Activated naive CD8-positive, alpha-beta T cell treated with anti-CD3 and anti-CD28 coated beads for 36 hours (primary cell): ENCODE measurements at regions not wholly inside any gene's neighbourhood (a gene's known extent, or its start where the extent isn't known, plus 50 kb on each side); places are given as distances from the start of the nearest gene placed in this dataset.
"Not testable (repeated sequence)": the region's sequence is repeated elsewhere in the genome, so short reads cannot be mapped to it uniquely, and the experiment has no call there.

Source experiments
- DNase-seq: peaks from one replicate; pipeline ENCODE4 v3.0.0; 2021
- H3K27ac Mint-ChIP-seq: one replicate; pipeline ENCODE4 v1.8.0; 2022; ENCODE audit warnings: mild to moderate bottlenecking, moderate library complexity, mixed read lengths
- H3K27me3 Mint-ChIP-seq: one replicate; pipeline ENCODE4 v1.8.0; 2022; ENCODE audit warnings: mild to moderate bottlenecking, mixed read lengths
- H3K36me3 Mint-ChIP-seq: one replicate; pipeline ENCODE4 v1.8.0; 2021; ENCODE audit warnings: mild to moderate bottlenecking, mixed read lengths
- H3K4me1 Mint-ChIP-seq: one replicate; pipeline ENCODE4 v1.8.0; 2021; ENCODE audit warnings: mixed read lengths
- H3K4me3 Mint-ChIP-seq: one replicate; pipeline ENCODE4 v1.8.0; 2022; ENCODE audit warnings: mild to moderate bottlenecking, moderate library complexity, mixed read lengths
- H3K9me3 Mint-ChIP-seq: one replicate; pipeline ENCODE4 v1.8.0; 2022; ENCODE audit warnings: mixed read lengths

DNA sequence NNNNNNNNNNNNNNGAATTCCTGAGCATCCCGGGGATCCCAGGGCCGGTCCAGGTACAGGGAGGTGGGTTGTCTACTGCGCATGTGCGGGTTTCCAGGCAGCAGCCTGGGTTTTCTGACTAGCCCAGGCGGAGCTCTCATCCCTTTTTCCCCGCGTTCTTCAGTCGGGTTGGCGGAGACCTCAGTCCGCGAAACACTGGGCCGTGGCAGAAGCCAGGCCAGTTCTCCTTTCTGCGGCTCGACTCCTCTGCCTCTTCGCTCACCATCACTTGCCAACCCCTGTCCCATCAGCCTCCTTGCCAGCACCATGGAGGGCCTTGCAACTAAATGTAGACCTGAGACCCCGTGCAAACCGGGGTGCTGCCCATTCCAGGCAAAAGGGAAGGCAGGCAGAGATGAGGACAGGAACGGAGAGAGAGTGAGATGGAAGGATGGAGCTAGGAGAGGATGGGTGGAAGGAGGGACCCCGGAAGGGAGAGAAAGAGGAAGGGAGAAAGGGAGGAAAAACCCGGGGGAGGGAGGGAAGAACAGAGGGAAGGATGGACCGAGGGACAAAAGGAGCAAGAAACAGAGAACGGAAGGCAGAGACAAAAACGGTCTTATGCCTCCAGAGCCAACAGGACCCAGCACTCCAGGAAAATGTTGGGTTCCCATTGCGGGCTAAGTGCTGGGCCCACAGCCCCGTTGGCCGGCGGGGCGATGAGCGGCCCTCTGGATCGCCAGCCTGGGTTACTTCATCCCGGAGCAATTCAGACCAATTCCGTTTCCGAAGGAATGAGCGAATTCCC lies 445.4 kb upstream of the DEFB115 start:
- DNase-seq, result peak; percentile 10
- peaks cover 18% of the 10 kb centered on the region for H3K27me3 Mint-ChIP-seq
- no peak overlapping the region for H3K27ac Mint-ChIP-seq
- H3K9me3 Mint-ChIP-seq, result peaks cover 10% of the 10 kb centered on the region
- peaks cover 3% of the 10 kb centered on the region for H3K36me3 Mint-ChIP-seq
- H3K4me3 Mint-ChIP-seq, result no peak overlapping the region
- H3K4me1 Mint-ChIP-seq, result no peaks in the 10 kb centered on the region

DNA sequence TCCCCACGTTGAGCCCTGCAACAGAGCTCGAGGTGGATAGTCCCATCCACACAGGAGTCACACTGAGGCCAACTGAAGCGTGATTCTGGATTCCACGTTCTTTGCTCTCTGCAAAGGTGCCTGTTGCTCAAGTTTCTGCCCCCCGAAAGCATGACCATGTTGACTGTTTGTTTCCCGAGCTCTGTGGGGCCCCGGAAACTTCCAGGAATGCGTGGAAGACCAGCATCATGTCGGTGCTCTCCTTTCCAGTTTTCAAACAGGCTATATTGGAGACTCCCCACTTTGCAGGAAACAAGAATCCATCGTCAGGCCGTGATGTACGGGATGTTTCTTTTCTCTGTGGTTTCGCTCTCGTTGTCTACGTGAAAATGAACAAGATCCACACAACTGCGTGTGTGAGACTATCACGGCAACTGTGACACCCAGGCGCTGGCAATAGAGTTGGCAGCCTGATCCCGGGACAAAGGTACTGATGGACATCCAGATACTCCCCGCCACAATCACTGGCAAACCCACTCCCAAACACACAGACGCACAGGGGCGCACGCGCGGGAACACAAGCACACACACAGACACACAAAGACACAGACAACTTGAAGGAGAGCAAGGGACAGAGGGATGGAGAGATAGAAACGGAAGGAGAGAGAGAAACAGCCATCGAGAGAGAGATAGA lies 444.6 kb upstream of the DEFB115 start:
- Mint-ChIP-seq H3K27me3 (peaks cover 18% of the 10 kb centered on the region), H3K4me1 (no peaks in the 10 kb centered on the region), H3K27ac (no peak overlapping the region), H3K36me3 (peaks cover 3% of the 10 kb centered on the region), H3K4me3 (no peak overlapping the region), H3K9me3 (peaks cover 10% of the 10 kb centered on the region)
- no peak for DNase-seq

DNA sequence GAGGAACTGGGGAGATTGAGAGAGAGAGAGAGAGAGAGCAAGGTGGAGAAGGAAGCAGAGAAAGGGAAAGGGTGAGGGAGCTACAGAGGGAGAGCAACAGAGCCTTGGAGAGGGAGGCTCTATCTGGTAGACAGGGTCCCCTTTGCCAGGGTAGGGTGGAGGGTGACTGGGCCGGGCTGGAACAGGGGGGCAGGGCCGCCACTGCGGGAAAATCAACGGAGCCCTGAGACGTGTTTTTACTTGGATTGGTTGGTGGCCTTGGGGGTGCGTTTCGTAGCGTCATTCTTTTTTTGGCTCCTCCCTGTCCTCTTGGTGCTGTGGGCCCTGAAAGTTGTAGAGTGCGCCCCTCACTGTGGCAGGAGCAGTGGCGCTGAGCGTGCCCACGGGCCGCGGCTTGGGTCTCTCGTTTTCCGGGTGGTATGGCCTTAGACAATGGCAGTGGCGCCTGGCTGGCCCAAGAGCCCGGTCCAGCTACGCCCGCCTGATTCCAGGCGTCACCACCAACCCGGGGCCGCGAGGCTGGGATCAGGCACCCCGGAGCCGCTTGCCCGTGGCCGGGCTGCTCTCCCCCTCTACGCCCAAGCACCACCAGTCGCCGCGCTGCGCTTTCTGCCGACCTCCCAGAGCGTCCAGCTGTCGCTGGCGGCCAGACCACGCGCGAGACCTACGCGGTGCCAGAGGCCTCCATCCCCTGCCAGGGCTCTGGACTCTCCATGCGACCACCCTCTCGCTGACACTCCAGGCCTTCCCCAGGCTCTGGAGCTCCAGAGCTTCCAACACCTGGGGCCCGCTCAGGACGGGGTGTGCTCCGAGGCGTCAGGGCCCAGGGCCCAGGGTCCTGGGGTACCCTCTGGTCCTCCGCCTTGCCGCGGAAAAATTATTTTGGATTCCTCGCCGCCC lies 443.8 kb upstream of the DEFB115 start:
- not testable (repeated sequence) for H3K36me3 Mint-ChIP-seq, H3K4me3 Mint-ChIP-seq, DNase-seq, H3K4me1 Mint-ChIP-seq, H3K27ac Mint-ChIP-seq
- peaks cover 18% of the 10 kb centered on the region for H3K27me3 Mint-ChIP-seq
- H3K9me3 Mint-ChIP-seq, result peaks cover 10% of the 10 kb centered on the region

DNA sequence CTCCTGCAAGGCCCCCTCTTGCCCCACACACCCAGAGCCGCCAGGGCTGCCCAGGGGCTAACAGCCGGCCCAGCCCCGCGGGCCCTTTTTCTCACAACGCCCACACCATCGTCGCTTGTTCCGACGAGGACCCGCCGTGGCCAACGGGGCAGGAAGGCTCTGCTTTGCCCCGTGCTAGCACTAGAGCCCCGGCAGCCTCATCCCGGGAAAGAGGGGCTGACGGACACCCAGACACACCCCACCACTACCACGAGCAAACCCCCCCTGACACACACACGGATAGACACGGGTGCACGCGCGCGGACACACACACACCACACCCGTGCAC lies 443.2 kb upstream of the DEFB115 start:
- H3K27ac Mint-ChIP-seq, H3K4me3 Mint-ChIP-seq, H3K4me1 Mint-ChIP-seq, DNase-seq, H3K36me3 Mint-ChIP-seq: not testable (repeated sequence)
- peaks cover 10% of the 10 kb centered on the region for H3K9me3 Mint-ChIP-seq
- peaks cover 18% of the 10 kb centered on the region for H3K27me3 Mint-ChIP-seq

DNA sequence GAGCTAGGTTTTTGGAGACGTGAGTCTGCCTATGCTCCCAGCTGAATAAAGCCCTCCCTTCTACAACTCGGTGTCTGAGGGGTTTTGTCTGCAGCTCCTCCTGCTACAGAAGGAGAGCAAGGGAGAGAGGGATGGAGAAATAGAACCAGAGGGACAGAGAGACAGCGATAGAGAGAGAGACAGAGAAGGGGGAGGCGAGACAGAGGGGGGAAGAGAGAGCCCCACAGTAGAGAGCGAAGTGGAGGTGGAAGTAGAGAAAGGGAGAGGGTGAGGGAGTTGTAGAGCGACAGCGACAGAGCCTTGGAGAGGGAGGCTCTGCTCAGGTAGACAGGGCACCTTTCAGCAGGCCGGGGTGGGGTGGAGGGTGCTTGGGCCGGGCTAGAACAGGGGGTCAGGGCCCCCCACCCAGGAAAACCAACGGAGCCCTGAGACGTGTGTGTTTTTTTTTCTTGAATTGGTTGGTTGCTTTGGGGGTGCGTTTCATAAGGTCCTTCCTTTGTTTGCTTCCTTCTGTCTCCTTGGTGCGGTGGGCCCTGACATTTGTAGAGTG lies 442.4 kb upstream of the DEFB115 start:
- not testable (repeated sequence) for DNase-seq, H3K27ac Mint-ChIP-seq, H3K4me3 Mint-ChIP-seq, H3K4me1 Mint-ChIP-seq, H3K36me3 Mint-ChIP-seq
- peaks cover 18% of the 10 kb centered on the region for H3K27me3 Mint-ChIP-seq
- peaks cover 10% of the 10 kb centered on the region for H3K9me3 Mint-ChIP-seq

DNA sequence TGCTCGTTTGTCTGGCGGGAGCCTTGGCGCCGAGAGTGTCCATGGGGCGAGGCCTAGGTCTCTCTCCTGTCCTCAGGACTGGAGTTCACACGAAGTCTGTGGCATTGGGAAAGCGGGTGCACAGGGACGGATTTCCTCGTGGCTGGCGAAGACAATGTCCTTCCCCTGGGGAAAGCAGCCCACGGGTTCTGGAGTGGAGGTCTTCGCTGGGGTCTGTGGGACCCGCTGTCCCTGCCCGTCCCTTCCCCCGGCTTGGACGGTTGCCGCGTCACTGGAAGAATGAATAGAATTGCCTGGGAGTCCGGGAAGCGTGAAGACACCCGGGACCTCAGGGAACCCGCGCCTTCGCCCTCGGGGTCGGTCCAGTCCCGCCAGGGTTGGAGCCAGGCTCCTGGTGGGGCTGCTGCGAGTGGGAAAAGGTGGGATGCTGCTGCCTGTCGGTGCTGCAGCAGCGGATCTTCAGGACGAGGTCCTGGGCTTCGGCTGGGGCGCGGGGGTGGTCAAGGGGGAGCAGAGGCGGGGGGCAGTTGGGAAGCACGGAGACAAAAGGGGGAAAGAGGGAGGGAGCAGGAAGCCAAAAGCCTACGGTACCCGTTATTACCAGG lies 441.8 kb upstream of the DEFB115 start:
- no peaks in the 10 kb centered on the region for H3K4me1 Mint-ChIP-seq
- H3K4me3 Mint-ChIP-seq, result no peak overlapping the region
- no peak overlapping the region for H3K27ac Mint-ChIP-seq

DNA sequence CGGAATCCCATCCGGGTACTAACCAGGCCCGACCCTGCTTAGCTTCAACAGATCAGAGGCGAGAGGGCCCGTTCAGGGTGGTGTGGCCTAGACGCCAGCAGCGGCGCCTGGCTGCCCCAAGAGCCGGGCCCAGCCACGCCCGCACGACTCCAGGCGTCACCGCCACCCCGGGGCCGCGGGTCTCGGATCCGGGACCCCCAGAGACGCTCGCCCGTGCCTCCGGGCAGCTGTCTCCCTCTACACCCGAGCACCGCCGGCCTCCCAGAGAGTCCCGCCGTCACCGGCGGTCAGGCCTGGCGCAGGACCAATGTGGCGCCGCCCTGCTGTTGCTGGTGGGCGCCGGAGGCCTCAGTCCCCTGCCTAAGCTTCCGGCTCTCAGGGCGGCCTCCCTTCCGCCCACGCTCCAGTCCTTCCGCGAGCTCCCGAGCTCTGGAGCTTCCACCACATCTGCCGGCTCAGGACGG lies 441.2 kb upstream of the DEFB115 start:
- no peak overlapping the region for H3K4me3 Mint-ChIP-seq
- H3K4me1 Mint-ChIP-seq, result no peaks in the 10 kb centered on the region
- no peak overlapping the region for H3K27ac Mint-ChIP-seq
- peaks cover 10% of the 10 kb centered on the region for H3K9me3 Mint-ChIP-seq
- H3K36me3 Mint-ChIP-seq, result peaks cover 3% of the 10 kb centered on the region
- DNase-seq, result peak; percentile 34
- peaks cover 18% of the 10 kb centered on the region for H3K27me3 Mint-ChIP-seq

More for the DNA sequence above, 441.8 kb upstream of the DEFB115 start:
- peaks cover 18% of the 10 kb centered on the region for H3K27me3 Mint-ChIP-seq
- no peak for DNase-seq
- peaks cover 3% of the 10 kb centered on the region for H3K36me3 Mint-ChIP-seq
- H3K9me3 Mint-ChIP-seq, result peaks cover 10% of the 10 kb centered on the region

DNA sequence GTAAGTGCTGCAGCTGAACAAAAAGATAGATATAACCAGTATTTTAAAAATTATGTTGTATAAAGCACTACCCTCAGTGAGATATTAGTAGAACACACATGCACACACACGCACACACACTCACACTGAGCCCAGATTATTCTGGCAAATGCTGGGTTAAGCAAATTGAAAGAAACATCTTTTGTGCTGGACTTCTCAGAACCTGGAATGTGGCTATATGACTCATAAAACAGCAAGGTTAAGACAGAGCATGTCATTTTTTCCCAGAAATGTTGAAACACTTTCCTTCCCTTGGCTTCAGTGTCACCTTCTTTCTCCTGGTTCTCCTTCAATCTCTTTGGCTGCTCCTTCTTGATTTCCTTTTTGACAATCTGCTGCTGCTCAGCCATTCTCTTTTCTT lies 435.8 kb upstream of the DEFB115 start:
- H3K27me3 Mint-ChIP-seq, result not testable (repeated sequence)

DNA sequence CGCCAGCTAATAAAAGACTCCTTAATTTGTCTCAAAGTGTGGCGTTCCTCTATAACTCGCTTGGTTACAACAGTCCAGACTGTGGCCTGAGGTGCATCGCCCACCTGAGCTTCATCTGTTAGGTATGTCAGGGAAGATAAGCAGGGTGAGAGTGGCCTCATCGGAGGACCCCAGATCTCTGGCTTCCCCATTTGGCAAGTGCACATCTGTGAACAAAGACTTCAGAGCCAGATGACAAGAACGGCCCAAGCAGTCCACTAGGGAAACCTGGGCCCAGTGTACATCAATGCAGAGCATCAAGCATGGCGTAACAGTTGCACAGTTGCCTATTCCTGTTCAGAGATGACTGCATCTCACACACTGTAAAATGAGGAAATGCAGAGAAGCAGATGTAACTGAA lies 432.8 kb upstream of the DEFB115 start:
- H3K27me3 Mint-ChIP-seq, H3K4me3 Mint-ChIP-seq: not testable (repeated sequence)

More for the DNA sequence above, 435.8 kb upstream of the DEFB115 start:
- not testable (repeated sequence) for H3K36me3 Mint-ChIP-seq, H3K4me1 Mint-ChIP-seq, H3K4me3 Mint-ChIP-seq, H3K9me3 Mint-ChIP-seq, DNase-seq, H3K27ac Mint-ChIP-seq

DNA sequence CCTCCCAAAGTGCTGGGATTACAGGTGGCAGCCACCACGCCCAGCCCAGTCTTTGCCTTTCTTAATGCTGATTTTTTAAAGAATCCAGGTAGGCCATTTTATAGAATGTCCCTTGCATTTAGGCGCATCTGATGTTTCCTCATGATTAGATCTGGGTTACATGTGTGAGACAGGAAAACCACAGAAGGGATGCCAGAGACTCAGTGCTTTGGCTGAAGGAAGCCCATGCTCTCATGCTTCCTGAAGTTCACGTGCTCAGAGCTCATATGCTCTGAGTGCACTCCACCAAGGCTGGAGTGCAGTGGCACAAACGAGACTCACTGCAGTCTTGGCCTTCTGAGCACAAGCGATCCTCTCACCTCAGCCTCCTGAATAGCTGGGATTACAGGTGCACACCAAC lies 411.5 kb upstream of the DEFB115 start:
- H3K9me3 Mint-ChIP-seq, H3K4me1 Mint-ChIP-seq, H3K4me3 Mint-ChIP-seq, H3K27me3 Mint-ChIP-seq, H3K36me3 Mint-ChIP-seq, H3K27ac Mint-ChIP-seq, DNase-seq: not testable (repeated sequence)

More for the DNA sequence above, 432.8 kb upstream of the DEFB115 start:
- DNase-seq, H3K9me3 Mint-ChIP-seq, H3K4me1 Mint-ChIP-seq, H3K27ac Mint-ChIP-seq, H3K36me3 Mint-ChIP-seq: not testable (repeated sequence)

DNA sequence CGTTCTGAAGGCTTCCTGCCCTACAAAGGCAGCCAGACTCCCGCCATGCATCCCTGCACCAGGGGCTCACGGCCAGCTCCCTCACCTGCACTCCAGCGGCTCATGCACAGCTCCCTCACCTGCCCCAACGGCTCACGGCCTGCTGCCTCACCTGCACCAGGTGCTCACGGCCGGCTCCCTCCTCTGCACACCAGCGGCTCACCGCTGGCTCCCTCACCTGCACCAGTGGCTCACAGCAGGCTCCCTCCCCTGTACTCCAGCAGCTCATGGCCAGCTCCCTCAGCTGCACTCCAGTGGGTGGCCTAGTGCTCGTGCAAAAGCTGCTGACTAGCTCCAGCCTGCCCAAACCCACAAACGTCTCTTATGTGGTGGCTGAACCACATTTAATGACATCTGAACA lies 389.2 kb upstream of the DEFB115 start:
- H3K9me3 Mint-ChIP-seq, result peaks cover 27% of the 10 kb centered on the region
- H3K27ac Mint-ChIP-seq, H3K4me3 Mint-ChIP-seq: not testable (repeated sequence)

DNA sequence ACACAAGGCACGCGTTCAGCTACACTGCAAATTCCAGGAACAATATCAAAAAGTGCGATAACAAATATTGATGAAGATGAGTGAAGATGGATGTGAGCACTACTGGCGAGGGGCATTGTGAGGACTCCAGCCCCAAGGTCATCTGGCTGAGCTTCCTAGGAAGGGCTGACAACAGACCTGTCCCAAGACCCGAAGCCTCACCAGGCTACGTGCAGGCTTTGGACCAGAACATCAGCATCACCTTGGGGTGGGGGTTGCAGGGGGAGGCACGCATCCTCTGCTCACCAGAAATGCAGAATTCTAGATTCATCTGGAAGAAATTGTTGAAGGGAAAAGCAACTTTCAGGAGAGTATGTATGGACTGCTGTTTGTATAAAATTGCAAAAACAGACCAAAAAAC lies 386.3 kb upstream of the DEFB115 start:
- not testable (repeated sequence) for H3K4me3 Mint-ChIP-seq, H3K27ac Mint-ChIP-seq, DNase-seq, H3K27me3 Mint-ChIP-seq, H3K4me1 Mint-ChIP-seq, H3K36me3 Mint-ChIP-seq
- H3K9me3 Mint-ChIP-seq, result peaks cover 30% of the 10 kb centered on the region

More for the DNA sequence above, 389.2 kb upstream of the DEFB115 start:
- H3K4me1 Mint-ChIP-seq, DNase-seq, H3K27me3 Mint-ChIP-seq, H3K36me3 Mint-ChIP-seq: not testable (repeated sequence)

DNA sequence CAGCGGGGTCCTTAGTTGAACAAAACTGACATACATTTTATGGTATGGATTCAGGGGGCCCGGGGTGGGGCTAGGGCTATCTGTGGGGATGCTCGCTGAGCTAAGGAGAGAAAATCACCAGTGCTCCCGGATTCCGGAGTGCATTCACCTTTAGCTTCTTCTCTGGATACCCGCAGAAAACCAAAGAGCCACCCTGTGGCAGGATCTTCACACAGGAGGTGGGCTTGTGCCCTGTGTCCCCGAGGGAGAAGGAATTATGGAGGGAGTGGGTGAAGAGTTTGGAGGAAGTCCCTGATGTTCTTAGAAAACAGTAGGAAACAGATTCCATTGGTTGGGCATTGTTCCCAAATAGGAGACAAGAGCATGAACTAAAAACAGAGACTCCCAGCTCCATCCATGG lies 385.2 kb upstream of the DEFB115 start:
- H3K27ac Mint-ChIP-seq, H3K4me3 Mint-ChIP-seq, DNase-seq, H3K27me3 Mint-ChIP-seq, H3K36me3 Mint-ChIP-seq, H3K4me1 Mint-ChIP-seq: not testable (repeated sequence)
- peaks cover 30% of the 10 kb centered on the region for H3K9me3 Mint-ChIP-seq

DNA sequence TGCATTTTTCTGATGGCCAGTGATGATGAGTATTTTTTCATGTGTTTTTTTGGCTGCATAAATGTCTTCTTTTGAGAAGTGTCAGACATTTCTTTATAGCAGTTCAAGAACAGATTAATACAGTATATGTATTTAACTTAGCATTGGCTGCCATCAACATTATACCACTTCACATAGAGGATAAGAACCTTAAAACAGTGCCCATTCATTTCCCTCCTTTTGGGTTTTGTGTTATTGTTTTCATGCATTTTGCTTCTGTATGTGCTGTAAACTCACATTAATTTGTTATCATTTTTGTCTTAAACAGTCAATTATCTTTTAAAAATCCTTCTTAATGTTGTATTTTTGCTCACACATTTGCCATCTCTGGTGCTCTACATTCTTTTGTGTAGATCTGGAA lies 381.6 kb upstream of the DEFB115 start:
- H3K27ac Mint-ChIP-seq, H3K36me3 Mint-ChIP-seq, DNase-seq, H3K4me1 Mint-ChIP-seq, H3K27me3 Mint-ChIP-seq, H3K4me3 Mint-ChIP-seq: not testable (repeated sequence)
- H3K9me3 Mint-ChIP-seq, result peaks cover 26% of the 10 kb centered on the region

DNA sequence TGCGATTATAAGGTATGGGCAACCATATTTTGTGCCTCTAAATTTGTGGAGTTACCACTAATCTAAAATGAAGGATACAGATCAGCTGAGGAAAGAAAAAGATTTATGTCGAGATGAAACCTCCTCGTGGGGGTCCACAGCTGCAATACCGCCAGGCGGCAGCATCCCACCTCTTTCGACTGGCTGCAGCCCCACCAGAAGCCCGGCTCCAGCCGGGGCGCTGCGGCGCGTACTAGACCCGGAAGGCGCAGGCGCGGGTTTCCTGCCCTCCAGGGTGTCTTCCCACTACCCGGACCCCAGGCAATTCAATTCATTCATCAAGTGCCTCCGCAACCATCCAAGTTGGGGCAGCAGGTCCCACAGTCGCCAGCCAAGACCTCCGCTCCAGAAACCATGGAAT lies 366.1 kb upstream of the DEFB115 start:
- not testable (repeated sequence) for H3K36me3 Mint-ChIP-seq, H3K27ac Mint-ChIP-seq
- peak overlapping the region; percentile 37 for H3K4me3 Mint-ChIP-seq

More for the DNA sequence above, 366.1 kb upstream of the DEFB115 start:
- peak; percentile 30 for DNase-seq
- peaks cover 58% of the 10 kb centered on the region for H3K27me3 Mint-ChIP-seq
- not testable (repeated sequence) for H3K4me1 Mint-ChIP-seq, H3K9me3 Mint-ChIP-seq
